ENCODE measurements at regions not wholly inside any gene's neighbourhood (a gene's known extent, or its start where the extent isn't known, plus 50 kb on each side); places are given as distances from the start of the nearest gene placed in this dataset.
"Not testable (repeated sequence)": the region's sequence is repeated elsewhere in the genome, so short reads cannot be mapped to it uniquely, and the experiment has no call there.

DNA sequence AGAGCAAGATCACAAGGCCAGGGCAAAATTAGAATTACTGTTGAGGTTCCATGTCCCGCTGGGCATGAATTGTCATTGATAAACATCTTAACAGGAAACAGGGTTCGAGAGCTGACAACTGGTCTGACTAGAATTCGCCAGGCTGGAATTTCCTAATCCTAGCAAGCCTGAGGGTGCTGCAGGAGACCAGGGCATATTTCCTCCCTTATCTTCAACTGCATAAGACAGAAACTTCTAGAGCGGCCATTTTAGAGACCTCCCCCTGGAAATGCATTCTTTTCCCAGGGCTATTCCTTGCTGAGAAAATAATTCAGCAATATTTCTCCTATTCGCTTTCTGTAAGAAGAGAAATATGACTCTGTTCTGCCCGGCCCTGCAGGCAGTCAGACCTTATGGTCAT lies 158.6 kb upstream of the CCN2 start:
- TF ChIP-seq, protein P1, sequence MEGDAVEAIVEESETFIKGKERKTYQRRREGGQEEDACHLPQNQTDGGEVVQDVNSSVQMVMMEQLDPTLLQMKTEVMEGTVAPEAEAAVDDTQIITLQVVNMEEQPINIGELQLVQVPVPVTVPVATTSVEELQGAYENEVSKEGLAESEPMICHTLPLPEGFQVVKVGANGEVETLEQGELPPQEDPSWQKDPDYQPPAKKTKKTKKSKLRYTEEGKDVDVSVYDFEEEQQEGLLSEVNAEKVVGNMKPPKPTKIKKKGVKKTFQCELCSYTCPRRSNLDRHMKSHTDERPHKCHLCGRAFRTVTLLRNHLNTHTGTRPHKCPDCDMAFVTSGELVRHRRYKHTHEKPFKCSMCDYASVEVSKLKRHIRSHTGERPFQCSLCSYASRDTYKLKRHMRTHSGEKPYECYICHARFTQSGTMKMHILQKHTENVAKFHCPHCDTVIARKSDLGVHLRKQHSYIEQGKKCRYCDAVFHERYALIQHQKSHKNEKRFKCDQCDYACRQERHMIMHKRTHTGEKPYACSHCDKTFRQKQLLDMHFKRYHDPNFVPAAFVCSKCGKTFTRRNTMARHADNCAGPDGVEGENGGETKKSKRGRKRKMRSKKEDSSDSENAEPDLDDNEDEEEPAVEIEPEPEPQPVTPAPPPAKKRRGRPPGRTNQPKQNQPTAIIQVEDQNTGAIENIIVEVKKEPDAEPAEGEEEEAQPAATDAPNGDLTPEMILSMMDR (IDR thresholded peaks at IDR 0.05 in 2 of 3, conservative IDR thresholded peaks at IDR 0.05 in 1 of 3; ENCODE audit: borderline replicate concordance in 1 of 3, insufficient read depth in 1 of 3, low read depth in 2 of 3, low read length in 2 of 3), result not testable (repeated sequence)
- TF ChIP-seq YY1 (IDR thresholded peaks at IDR 0.05; ENCODE audit: extremely low read depth, insufficient replicate concordance, low read depth, low read length); EZH2 (IDR thresholded peaks at IDR 0.05); SIN3A (IDR thresholded peaks at IDR 0.05; ENCODE audit: low read depth); EZH2phosphoT487 (IDR thresholded peaks at IDR 0.05; ENCODE audit: borderline replicate concordance); POLR2AphosphoS5 (IDR thresholded peaks at IDR 0.05; ENCODE audit: low read depth, low read length); EGR1 (IDR thresholded peaks at IDR 0.05; ENCODE audit: low read depth); JUND (IDR thresholded peaks at IDR 0.05); RAD21 (IDR thresholded peaks at IDR 0.05; ENCODE audit: low read depth): not testable (repeated sequence)
- TF ChIP-seq, protein P2, sequence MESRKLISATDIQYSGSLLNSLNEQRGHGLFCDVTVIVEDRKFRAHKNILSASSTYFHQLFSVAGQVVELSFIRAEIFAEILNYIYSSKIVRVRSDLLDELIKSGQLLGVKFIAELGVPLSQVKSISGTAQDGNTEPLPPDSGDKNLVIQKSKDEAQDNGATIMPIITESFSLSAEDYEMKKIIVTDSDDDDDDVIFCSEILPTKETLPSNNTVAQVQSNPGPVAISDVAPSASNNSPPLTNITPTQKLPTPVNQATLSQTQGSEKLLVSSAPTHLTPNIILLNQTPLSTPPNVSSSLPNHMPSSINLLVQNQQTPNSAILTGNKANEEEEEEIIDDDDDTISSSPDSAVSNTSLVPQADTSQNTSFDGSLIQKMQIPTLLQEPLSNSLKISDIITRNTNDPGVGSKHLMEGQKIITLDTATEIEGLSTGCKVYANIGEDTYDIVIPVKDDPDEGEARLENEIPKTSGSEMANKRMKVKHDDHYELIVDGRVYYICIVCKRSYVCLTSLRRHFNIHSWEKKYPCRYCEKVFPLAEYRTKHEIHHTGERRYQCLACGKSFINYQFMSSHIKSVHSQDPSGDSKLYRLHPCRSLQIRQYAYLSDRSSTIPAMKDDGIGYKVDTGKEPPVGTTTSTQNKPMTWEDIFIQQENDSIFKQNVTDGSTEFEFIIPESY (IDR thresholded peaks at IDR 0.05; ENCODE audit: extremely low read depth, insufficient replicate concordance, low read length), result not testable (repeated sequence)
- TF ChIP-seq, protein P3, sequence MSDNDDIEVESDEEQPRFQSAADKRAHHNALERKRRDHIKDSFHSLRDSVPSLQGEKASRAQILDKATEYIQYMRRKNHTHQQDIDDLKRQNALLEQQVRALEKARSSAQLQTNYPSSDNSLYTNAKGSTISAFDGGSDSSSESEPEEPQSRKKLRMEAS (IDR thresholded peaks at IDR 0.05), result not testable (repeated sequence)

Measured in HCT116 (cell line).